ENCODE measurements at regions not wholly inside any gene's neighbourhood (a gene's known extent, or its start where the extent isn't known, plus 50 kb on each side); places are given as distances from the start of the nearest gene placed in this dataset.

- DNase-seq (ENCODE audit: low read depth in 2 of 2), result no peak
Measured at GRCh38 chr2:62447411-62447810, 58.6 kb downstream of the TMEM17 start.

- no peak for DNase-seq (ENCODE audit: low read depth in 2 of 2)
Measured at GRCh38 chr2:62446491-62446890, 59.5 kb downstream of the TMEM17 start.

GRCh38 chr2:62443886-62444285 is 62.1 kb downstream of the TMEM17 start:
- DNase-seq (ENCODE audit: low read depth in 2 of 2), result no peak

- no peak for DNase-seq (ENCODE audit: low read depth in 2 of 2)
Measured at GRCh38 chr2:62443471-62443870, 62.5 kb downstream of the TMEM17 start.

DNA sequence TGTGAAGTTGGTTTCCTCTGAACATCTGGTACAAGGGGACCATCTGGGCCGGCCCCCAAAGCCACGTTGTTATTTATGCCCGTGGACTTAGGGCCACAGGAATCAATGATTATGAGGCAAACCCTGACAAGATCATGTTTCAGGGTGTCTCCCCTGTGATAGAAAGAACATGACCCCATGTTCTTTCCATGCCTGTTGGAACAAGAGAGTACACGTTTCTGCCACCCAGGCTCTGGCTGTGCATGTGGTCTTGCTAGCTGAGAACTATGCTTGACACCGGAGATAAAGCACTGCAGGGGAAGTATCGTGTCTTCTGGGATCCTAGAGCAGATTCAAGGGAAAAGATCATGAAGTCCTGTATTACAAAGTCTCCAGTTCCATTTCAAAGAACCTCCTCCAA is 64.2 kb downstream of the TMEM17 start:
- no peak for DNase-seq (ENCODE audit: low read depth in 2 of 2)

GRCh38 chr2:62441421-62441820 is 64.6 kb downstream of the TMEM17 start:
- no peak for DNase-seq (ENCODE audit: low read depth in 2 of 2)

DNA sequence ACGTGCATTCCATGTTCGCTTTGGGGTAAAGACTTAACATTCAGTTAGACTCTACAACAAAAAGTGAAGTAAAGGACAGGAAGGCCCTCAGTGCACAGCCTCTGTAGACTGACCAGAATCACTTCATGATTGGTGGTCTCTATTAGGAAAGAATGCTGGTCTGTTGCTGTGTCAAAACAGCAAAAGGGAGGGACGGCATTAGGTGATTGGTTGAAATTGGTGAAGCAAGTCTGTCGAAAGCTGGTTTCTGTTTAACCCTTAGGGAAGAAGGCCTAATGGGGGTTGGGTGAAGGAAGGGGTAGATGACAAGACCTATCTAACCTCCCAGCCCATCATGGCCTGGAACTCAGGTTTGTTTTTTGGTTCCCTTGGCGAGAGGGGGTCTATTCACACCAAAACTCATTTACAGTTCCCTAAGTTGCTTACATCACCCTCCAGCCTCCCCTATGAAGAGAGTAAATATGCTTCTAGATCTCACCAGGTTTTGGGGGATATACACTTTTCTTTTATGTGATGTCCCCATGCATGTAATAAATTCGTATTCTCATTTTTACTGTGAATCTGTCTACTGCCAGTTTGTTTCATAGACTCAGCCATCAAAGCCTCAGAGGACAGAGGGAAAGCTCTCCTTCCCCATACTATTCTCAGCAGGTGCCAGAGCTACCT is 65.6 kb downstream of the TMEM17 start:
- no peak for DNase-seq (ENCODE audit: low read depth in 2 of 2)

- no peak for DNase-seq (ENCODE audit: low read depth in 2 of 2)
Measured at GRCh38 chr2:62439425-62439824, 66.6 kb downstream of the TMEM17 start.

DNA sequence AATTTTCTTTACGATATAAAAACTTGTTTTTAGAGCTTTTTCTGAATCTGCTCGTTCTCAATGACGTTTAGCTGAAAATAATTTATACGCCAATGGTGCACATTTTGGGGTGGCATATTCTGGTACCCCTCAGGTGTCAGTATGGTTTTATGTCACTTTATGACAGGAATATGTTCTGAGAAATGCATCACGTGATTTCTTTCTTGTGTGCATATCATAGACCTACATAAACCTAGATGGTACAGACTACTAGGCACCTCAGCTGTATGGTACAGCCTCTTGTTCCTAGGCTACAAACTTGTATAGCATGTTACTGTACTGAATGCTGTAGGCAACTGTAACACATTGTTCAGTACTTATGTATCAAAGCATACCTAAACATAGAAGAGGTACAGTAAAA is 68.2 kb downstream of the TMEM17 start:
- DNase-seq (ENCODE audit: low read depth in 2 of 2), result no peak

DNA sequence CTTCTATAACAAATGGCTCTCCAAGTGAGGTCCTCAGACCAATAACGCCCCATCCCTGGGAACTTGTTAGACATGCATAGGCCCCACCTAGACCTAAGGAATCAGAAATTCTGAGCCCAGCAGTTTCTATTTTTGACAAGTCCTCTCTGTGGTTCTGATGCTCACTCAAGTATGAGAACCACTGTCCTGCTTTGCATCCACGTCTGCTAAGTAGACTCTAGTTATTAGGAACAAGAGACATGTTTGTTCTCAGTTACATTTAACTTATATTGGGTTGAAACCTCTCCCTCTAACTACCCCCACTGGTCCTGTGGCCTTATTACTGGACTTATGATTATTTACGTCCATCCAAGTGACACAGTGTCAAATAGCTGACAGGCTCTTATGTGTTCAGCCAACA is 70.3 kb downstream of the TMEM17 start:
- no peak for DNase-seq (ENCODE audit: low read depth in 2 of 2)

- no peak for DNase-seq (ENCODE audit: low read depth in 2 of 2)
Measured at GRCh38 chr2:62432407-62432806, 73.6 kb downstream of the TMEM17 start.

DNA sequence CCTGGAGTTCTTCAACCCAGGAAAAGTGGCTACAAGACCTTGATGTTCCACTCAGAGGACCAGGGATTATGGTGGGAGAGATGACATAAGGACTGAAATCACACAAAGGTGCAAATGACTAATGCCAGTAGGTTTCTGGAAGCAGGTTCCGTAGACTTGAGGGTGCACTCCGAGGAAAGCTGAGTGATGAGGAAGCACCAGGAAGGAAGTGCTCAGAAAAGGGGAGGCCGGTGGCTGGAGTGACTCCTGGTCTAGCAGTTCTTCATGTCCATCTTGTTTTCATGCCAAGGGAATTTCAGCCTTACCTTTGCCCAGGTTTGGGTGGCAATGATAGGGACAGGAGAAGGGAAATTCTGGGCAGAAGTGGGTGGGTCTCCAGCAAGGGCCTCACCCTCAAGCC is 74.5 kb downstream of the TMEM17 start:
- no peak for DNase-seq (ENCODE audit: low read depth in 2 of 2)

- DNase-seq (ENCODE audit: low read depth in 2 of 2), result no peak
Measured at GRCh38 chr2:62430146-62430545, 75.8 kb downstream of the TMEM17 start.

DNA sequence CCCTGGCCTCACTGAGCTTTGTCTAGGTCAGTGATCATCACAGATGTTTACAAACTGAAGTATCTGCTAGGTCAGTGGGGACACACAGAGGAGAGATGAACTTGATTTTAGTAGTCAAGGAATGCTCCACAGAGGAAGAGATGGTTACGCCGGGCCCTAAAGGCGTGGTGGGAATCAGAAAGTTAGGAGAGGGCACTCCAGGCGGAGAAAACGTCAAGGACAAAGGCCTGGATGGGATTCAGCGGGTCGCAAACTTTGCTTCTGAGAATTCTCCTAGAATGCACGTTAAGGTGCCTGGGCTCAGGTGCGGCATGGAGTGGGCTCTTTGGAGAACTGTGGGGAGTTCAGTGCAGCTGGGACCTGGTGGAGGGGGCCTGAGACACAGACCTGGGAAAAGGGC is 78.8 kb downstream of the TMEM17 start:
- DNase-seq (ENCODE audit: low read depth in 2 of 2), result no peak

- no peak for DNase-seq (ENCODE audit: low read depth in 2 of 2)
Measured at GRCh38 chr2:62426154-62426912, 79.7 kb downstream of the TMEM17 start.

DNA sequence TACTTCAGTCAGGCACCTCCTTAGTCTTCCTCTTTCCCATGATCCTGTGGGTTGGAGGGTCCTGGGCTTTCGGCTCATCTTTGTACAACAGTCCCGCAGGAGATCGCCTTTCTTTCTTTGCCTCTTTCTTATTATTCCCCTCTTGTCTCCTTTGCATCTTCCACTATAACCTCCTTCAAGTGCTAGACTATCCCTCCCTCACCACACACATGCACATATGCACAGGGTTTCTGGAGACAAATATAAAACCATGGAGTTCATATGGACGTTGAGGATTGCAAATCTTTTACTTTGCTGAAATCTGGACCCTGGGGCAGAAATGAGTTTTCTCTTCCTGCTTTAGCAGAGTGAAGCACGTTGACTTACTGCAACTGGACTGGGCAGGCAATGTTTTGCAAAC is 80.3 kb downstream of the TMEM17 start:
- DNase-seq (ENCODE audit: low read depth in 2 of 2), result no peak

DNA sequence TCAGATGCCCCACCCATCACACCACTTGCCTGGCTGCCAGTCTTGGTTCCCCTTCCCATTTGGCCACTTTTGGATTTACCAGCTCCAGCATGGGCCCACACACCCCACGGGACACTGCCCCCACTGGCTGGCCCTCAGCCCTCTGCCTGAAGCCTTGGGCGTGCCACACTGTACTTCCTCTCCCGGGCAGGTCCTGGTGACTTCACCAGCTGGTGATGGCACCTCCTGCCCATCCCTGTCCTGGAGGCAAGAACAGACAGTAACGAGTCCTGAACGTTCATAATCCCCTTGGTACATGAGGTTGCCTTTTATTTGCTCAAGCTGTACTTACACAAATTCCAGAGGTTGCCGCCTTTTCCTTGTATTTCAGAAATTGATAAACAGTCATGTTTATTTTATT is 81.1 kb downstream of the TMEM17 start:
- no peak for DNase-seq (ENCODE audit: low read depth in 2 of 2)

- no peak for DNase-seq (ENCODE audit: low read depth in 2 of 2)
Measured at GRCh38 chr2:62423883-62424458, 82.0 kb downstream of the TMEM17 start.

GRCh38 chr2:62423235-62423634 is 82.8 kb downstream of the TMEM17 start:
- no peak for DNase-seq (ENCODE audit: low read depth in 2 of 2)

- no peak for DNase-seq (ENCODE audit: low read depth in 2 of 2)
Measured at GRCh38 chr2:62415518-62415917, 90.5 kb downstream of the TMEM17 start.

GRCh38 chr2:62415019-62415431 is 91.0 kb downstream of the TMEM17 start:
- DNase-seq (ENCODE audit: low read depth in 2 of 2), result no peak

DNA sequence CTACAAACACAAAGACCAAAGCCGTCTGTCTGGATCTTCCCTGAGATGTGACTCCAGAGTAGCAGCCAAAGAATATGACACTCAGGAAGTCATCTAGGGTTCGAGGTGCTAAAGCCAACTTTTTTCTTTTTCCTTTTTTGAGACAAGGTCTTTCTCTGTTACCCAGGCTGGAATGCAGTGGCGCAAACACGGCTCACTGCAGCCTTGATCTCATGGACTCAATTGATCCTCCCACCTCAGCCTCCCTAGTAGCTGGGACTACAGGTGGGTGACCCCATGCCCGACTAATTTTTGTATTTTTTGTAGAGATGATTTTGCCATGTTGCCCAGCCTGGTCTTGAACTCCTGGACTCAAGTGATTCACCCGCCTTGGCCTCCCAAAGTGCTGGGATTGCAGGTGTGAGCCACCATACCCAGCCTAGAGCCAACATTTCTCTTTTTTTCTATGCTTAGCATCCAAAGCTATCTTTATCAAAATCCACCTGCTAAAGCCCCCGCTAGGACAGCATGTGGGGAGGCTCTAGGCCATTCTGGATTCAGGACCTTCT is 92.8 kb downstream of the TMEM17 start:
- no peak for DNase-seq (ENCODE audit: low read depth in 2 of 2)

DNA sequence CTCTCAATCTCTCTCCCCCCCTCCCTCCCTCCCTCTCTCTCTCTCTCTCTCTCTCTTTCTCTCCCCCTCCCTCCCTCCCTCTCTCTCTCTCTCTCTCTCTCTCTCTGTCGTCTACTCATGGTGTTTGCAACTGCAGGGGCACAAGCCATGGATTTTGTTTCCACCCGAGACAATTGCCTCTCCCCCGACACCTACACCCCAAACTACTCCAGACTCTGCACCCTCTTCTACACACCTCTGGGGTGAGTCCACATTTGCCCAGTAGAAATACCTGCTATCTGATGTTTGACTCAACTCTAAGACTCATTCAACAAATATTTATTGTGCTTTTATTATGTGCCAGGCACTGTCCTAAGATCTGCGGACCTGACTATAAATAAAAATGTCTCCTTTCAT is 93.7 kb downstream of the TMEM17 start:
- no peak for DNase-seq (ENCODE audit: low read depth in 2 of 2)

Measured in stimulated activated CD8-positive, alpha-beta memory T cell treated with anti-CD3 and anti-CD28 coated beads, Interleukin-7, amount 100 ng/mL, for 1 hour (primary cell).